WTC11 (cell line): ENCODE measurements at regions not wholly inside any gene's neighbourhood (a gene's known extent, or its start where the extent isn't known, plus 50 kb on each side); places are given as distances from the start of the nearest gene placed in this dataset.

Experiments
- ATAC-seq: fragments of 200-7000 bp; cut with Tn5 transposase; 2 replicates; pipeline ENCODE4 v1.10.0; 2021; ENCODE audit warnings: mild to moderate bottlenecking, moderate library complexity
- CTCF ChIA-PET: fragments of 300-600 bp; sonication (Branson Sonifier 250); formaldehyde crosslinking; loops from one replicate; lab custom pipeline; 2021; ENCODE audit warnings: antibody characterized with exemption; lab: Charles Lee
- POLR2A ChIA-PET: fragments of 350-600 bp; sonication (Branson Sonifier 250); formaldehyde crosslinking; loops from one replicate; lab custom pipeline; 2021; ENCODE audit warnings: antibody characterized with exemption; lab: Charles Lee
- DNase-seq: peaks from one replicate; pipeline ENCODE4 v3.0.0; 2021; ENCODE audit warnings: low spot score
- H3K27ac Mint-ChIP-seq: 2 replicates; pipeline ENCODE4 v1.8.0; 2021; ENCODE audit warnings: mixed read lengths
- H3K27me3 Mint-ChIP-seq: 2 replicates; pipeline ENCODE4 v1.8.0; 2021; ENCODE audit warnings: low read depth, mild to moderate bottlenecking, moderate library complexity, mixed read lengths
- H3K36me3 Mint-ChIP-seq: 2 replicates; pipeline ENCODE4 v1.8.0; 2021; ENCODE audit warnings: mixed read lengths
- H3K4me1 Mint-ChIP-seq: 2 replicates; pipeline ENCODE4 v1.8.0; 2022; ENCODE audit warnings: mixed read lengths
- H3K4me3 Mint-ChIP-seq: 2 replicates; pipeline ENCODE4 v1.8.0; 2021; ENCODE audit warnings: mild to moderate bottlenecking, moderate library complexity, mixed read lengths
- H3K9me3 Mint-ChIP-seq: 2 replicates; pipeline ENCODE4 v1.8.0; 2021; ENCODE audit warnings: mixed read lengths
- ATF1 ChIP-seq: sonication (generic); formaldehyde crosslinking; IDR thresholded peaks from 2 replicates; pipeline ENCODE4 v1.8.1; 2023; ENCODE audit warnings: mild to moderate bottlenecking, moderate library complexity, missing genetic modification reagents
- CREM ChIP-seq: sonication (generic); formaldehyde crosslinking; IDR thresholded peaks from 2 replicates; pipeline ENCODE4 v1.8.1; 2022; ENCODE audit warnings: mild to moderate bottlenecking, missing genetic modification reagents, moderate library complexity
- ELF4 ChIP-seq: sonication (generic); formaldehyde crosslinking; IDR thresholded peaks from 2 replicates; pipeline ENCODE4 v1.8.1; 2022; ENCODE audit warnings: low read depth, mild to moderate bottlenecking, moderate library complexity, missing genetic modification reagents
- EMX1 ChIP-seq: fragments of 250-450 bp; sonication (Bioruptor Pico); IDR thresholded peaks from 2 replicates; pipeline ENCODE4 v1.8.0; 2021; ENCODE audit warnings: mild to moderate bottlenecking
- HMGA2 ChIP-seq: fragments of 250-450 bp; sonication (Bioruptor Pico); IDR thresholded peaks from 2 replicates; pipeline ENCODE4 v1.4.0; 2021; ENCODE audit warnings: mild to moderate bottlenecking, moderate library complexity
- JUN ChIP-seq: sonication (generic); formaldehyde crosslinking; IDR thresholded peaks from 2 replicates; pipeline ENCODE4 v1.8.0; 2023; ENCODE audit warnings: mild to moderate bottlenecking, missing genetic modification reagents
- KAT7 ChIP-seq: sonication (generic); formaldehyde crosslinking; IDR thresholded peaks from 2 replicates; pipeline ENCODE4 v1.8.1; 2023; ENCODE audit warnings: missing genetic modification reagents, mild to moderate bottlenecking, borderline replicate concordance
- MYBL2 ChIP-seq: sonication (generic); formaldehyde crosslinking; IDR thresholded peaks from 2 replicates; pipeline ENCODE4 v1.8.1; 2023; ENCODE audit warnings: mild to moderate bottlenecking, moderate library complexity, missing genetic modification reagents
- NFATC4 ChIP-seq: fragments of 250-450 bp; sonication (Bioruptor Pico); IDR thresholded peaks from 2 replicates; pipeline ENCODE4 v1.9.0; 2021; ENCODE audit warnings: mild to moderate bottlenecking
- NR1H2 ChIP-seq: sonication (generic); formaldehyde crosslinking; IDR thresholded peaks from 2 replicates; pipeline ENCODE4 v1.9.0; 2021; ENCODE audit warnings: mild to moderate bottlenecking, moderate library complexity, missing genetic modification reagents
- SMAD4 ChIP-seq: sonication (generic); formaldehyde crosslinking; IDR thresholded peaks from 2 replicates; pipeline ENCODE4 v1.8.0; 2022; ENCODE audit warnings: mild to moderate bottlenecking, missing genetic modification reagents
- TP53 ChIP-seq: sonication (generic); formaldehyde crosslinking; IDR thresholded peaks from 2 replicates; pipeline ENCODE4 v1.8.1; 2023; ENCODE audit warnings: mild to moderate bottlenecking, missing genetic modification reagents
- ZNF121 ChIP-seq: sonication (generic); formaldehyde crosslinking; IDR thresholded peaks from 2 replicates; pipeline ENCODE4 v1.8.0; 2023; ENCODE audit warnings: missing genetic modification reagents
- ZNF138 ChIP-seq: sonication (generic); formaldehyde crosslinking; conservative IDR thresholded peaks from 2 replicates; pipeline ENCODE4 v1.8.1; 2022; ENCODE audit warnings: mild to moderate bottlenecking, moderate library complexity, missing genetic modification reagents
- ZNF232 ChIP-seq: sonication (generic); formaldehyde crosslinking; IDR thresholded peaks from 2 replicates; pipeline ENCODE4 v1.8.0; 2022; ENCODE audit warnings: mild to moderate bottlenecking, missing genetic modification reagents
- ZNF416 ChIP-seq: fragments of 250-450 bp; sonication (Bioruptor Pico); IDR thresholded peaks from 2 replicates; pipeline ENCODE4 v1.9.0; 2021; ENCODE audit warnings: mild to moderate bottlenecking, inconsistent platforms
- ZNF423 ChIP-seq: fragments of 250-450 bp; sonication (Bioruptor Pico); IDR thresholded peaks from 2 replicates; pipeline ENCODE4 v2.1.2; 2022; ENCODE audit warnings: mild to moderate bottlenecking, moderate library complexity
- ZNF671 ChIP-seq: fragments of 250-450 bp; sonication (Bioruptor Pico); IDR thresholded peaks from 2 replicates; pipeline ENCODE4 v1.8.0; 2021; ENCODE audit warnings: mild to moderate bottlenecking
- TF ChIP-seq, protein P1 (sequence below): sonication (generic); formaldehyde crosslinking; conservative IDR thresholded peaks from 2 replicates; pipeline ENCODE4 v1.8.1; 2023; ENCODE audit warnings: mild to moderate bottlenecking, low read depth, missing genetic modification reagents, moderate library complexity
- TF ChIP-seq, protein P2 (sequence below): sonication (generic); formaldehyde crosslinking; IDR thresholded peaks from 2 replicates; pipeline ENCODE4 v1.8.1; 2022; ENCODE audit warnings: mild to moderate bottlenecking, missing genetic modification reagents, moderate library complexity, borderline replicate concordance
- TF ChIP-seq, protein P3 (sequence below): sonication (generic); formaldehyde crosslinking; IDR thresholded peaks from 2 replicates; pipeline ENCODE4 v1.8.1; 2022; ENCODE audit warnings: missing genetic modification reagents, borderline replicate concordance
- TF ChIP-seq, protein P4 (sequence below): sonication (generic); formaldehyde crosslinking; IDR thresholded peaks from 2 replicates; pipeline ENCODE4 v1.8.1; 2022; ENCODE audit warnings: low read depth, mild to moderate bottlenecking, moderate library complexity, missing genetic modification reagents, borderline replicate concordance
- TF ChIP-seq, protein P5 (sequence below): fragments of 250-450 bp; sonication (Bioruptor Pico); IDR thresholded peaks from 2 replicates; pipeline ENCODE4 v1.9.0; 2021; ENCODE audit warnings: moderate library complexity, mild to moderate bottlenecking, inconsistent platforms, borderline replicate concordance
- TF ChIP-seq, protein P6 (sequence below): sonication (generic); formaldehyde crosslinking; IDR thresholded peaks from 2 replicates; pipeline ENCODE4 v1.8.0; 2022; ENCODE audit warnings: mild to moderate bottlenecking, missing genetic modification reagents
- TF ChIP-seq, protein P7 (sequence below): sonication (generic); formaldehyde crosslinking; IDR thresholded peaks from 2 replicates; pipeline ENCODE4 v1.8.1; 2022; ENCODE audit warnings: mild to moderate bottlenecking, moderate library complexity, missing genetic modification reagents
- TF ChIP-seq, protein P8 (sequence below): sonication (generic); formaldehyde crosslinking; IDR thresholded peaks from 2 replicates; pipeline ENCODE4 v1.8.1; 2023; ENCODE audit warnings: mild to moderate bottlenecking, missing genetic modification reagents, borderline replicate concordance

DNA sequence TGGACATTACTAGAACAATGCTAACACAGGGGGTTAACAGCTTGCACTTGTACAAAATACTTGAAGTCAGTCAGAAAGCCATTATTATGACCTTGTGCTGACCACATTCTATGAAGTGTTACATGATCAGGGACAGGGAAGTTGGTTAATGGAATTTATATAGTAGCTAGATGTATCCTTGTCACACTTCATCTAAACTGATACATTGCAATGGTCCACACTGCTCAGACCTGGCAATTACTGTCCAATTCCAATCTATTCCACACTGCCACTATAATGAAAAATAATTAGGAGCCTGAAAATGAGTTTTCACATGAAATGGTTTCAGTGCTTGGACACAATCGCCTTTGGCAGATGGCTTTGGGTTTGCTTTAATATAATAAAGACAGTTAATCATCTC is 850.8 kb downstream of the EPHA7 start:
- ChIA-PET POLR2A (no interaction called here), CTCF (no interaction called here)
- TF ChIP-seq, protein P1, sequence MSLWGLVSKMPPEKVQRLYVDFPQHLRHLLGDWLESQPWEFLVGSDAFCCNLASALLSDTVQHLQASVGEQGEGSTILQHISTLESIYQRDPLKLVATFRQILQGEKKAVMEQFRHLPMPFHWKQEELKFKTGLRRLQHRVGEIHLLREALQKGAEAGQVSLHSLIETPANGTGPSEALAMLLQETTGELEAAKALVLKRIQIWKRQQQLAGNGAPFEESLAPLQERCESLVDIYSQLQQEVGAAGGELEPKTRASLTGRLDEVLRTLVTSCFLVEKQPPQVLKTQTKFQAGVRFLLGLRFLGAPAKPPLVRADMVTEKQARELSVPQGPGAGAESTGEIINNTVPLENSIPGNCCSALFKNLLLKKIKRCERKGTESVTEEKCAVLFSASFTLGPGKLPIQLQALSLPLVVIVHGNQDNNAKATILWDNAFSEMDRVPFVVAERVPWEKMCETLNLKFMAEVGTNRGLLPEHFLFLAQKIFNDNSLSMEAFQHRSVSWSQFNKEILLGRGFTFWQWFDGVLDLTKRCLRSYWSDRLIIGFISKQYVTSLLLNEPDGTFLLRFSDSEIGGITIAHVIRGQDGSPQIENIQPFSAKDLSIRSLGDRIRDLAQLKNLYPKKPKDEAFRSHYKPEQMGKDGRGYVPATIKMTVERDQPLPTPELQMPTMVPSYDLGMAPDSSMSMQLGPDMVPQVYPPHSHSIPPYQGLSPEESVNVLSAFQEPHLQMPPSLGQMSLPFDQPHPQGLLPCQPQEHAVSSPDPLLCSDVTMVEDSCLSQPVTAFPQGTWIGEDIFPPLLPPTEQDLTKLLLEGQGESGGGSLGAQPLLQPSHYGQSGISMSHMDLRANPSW: no peak
- TF ChIP-seq ATF1 (CRISPR knock-in tag): no peak
- TF ChIP-seq, protein P2, sequence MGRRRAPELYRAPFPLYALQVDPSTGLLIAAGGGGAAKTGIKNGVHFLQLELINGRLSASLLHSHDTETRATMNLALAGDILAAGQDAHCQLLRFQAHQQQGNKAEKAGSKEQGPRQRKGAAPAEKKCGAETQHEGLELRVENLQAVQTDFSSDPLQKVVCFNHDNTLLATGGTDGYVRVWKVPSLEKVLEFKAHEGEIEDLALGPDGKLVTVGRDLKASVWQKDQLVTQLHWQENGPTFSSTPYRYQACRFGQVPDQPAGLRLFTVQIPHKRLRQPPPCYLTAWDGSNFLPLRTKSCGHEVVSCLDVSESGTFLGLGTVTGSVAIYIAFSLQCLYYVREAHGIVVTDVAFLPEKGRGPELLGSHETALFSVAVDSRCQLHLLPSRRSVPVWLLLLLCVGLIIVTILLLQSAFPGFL: no peak
- TF ChIP-seq, protein P3, sequence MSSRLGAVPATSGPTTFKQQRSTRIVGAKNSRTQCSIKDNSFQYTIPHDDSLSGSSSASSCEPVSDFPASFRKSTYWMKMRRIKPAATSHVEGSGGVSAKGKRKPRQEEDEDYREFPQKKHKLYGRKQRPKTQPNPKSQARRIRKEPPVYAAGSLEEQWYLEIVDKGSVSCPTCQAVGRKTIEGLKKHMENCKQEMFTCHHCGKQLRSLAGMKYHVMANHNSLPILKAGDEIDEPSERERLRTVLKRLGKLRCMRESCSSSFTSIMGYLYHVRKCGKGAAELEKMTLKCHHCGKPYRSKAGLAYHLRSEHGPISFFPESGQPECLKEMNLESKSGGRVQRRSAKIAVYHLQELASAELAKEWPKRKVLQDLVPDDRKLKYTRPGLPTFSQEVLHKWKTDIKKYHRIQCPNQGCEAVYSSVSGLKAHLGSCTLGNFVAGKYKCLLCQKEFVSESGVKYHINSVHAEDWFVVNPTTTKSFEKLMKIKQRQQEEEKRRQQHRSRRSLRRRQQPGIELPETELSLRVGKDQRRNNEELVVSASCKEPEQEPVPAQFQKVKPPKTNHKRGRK (CRISPR knock-in tag): no peak
- TF ChIP-seq, protein P4, sequence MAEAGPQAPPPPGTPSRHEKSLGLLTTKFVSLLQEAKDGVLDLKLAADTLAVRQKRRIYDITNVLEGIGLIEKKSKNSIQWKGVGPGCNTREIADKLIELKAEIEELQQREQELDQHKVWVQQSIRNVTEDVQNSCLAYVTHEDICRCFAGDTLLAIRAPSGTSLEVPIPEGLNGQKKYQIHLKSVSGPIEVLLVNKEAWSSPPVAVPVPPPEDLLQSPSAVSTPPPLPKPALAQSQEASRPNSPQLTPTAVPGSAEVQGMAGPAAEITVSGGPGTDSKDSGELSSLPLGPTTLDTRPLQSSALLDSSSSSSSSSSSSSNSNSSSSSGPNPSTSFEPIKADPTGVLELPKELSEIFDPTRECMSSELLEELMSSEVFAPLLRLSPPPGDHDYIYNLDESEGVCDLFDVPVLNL: no peak
- TF ChIP-seq ELF4 (CRISPR knock-in tag): no peak
- no peak for TF ChIP-seq NR1H2 (CRISPR knock-in tag)
- TF ChIP-seq ZNF416: no peak
- TF ChIP-seq, protein P5, sequence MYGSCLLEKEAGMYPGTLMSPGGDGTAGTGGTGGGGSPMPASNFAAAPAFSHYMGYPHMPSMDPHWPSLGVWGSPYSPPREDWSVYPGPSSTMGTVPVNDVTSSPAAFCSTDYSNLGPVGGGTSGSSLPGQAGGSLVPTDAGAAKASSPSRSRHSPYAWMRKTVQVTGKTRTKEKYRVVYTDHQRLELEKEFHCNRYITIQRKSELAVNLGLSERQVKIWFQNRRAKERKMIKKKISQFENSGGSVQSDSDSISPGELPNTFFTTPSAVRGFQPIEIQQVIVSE (CRISPR knock-in tag): no peak
- no peak for TF ChIP-seq MYBL2 (CRISPR knock-in tag)
- TF ChIP-seq KAT7 (CRISPR knock-in tag): no peak
- Mint-ChIP-seq H3K4me3 (no peak overlapping the region), H3K27ac (no peak overlapping the region), H3K4me1 (no peaks in the 10 kb centered on the region), H3K27me3 (no peaks in the 10 kb centered on the region), H3K36me3 (no peaks in the 10 kb centered on the region), H3K9me3 (no peaks in the 10 kb centered on the region)
- DNase-seq: no peak
- no peak for ATAC-seq

DNA sequence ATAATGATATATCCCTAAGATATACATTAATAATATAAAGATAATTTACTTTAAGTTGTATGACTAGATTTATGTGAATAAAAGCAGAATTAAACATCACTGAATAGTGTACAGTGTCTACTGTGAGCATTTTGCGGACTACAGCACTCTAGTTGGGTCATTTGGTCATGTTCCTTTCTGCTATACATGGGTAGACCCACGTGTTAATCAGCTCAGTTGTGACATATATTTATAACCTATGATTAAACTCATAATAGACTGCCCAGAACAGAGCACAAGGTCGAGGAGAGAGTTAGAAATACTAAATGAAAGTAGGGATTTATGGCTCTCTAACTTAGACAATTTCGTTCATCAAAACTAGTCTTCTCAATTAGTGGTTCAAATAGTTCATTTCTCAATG is 852.7 kb downstream of the EPHA7 start:
- Mint-ChIP-seq H3K27me3 (no peaks in the 10 kb centered on the region), H3K9me3 (no peaks in the 10 kb centered on the region), H3K4me3 (no peak overlapping the region), H3K36me3 (no peaks in the 10 kb centered on the region), H3K27ac (no peak overlapping the region), H3K4me1 (no peaks in the 10 kb centered on the region)
- CTCF ChIA-PET: no interaction called here
- DNase-seq (no peak), ATAC-seq (no peak)
- POLR2A ChIA-PET: no interaction called here
- TF ChIP-seq ZNF416 (no peak), NFATC4 (CRISPR knock-in tag) (no peak), SMAD4 (CRISPR knock-in tag) (no peak), NR1H2 (CRISPR knock-in tag) (no peak), ZNF671 (no peak), CREM (CRISPR knock-in tag) (no peak), ZNF121 (CRISPR knock-in tag) (no peak), ATF1 (CRISPR knock-in tag) (no peak), EMX1 (no peak), JUN (CRISPR knock-in tag) (no peak), TP53 (CRISPR knock-in tag) (no peak), ZNF232 (CRISPR knock-in tag) (no peak), ZNF138 (CRISPR knock-in tag) (no peak), ZNF423 (CRISPR knock-in tag) (no peak), HMGA2 (CRISPR knock-in tag) (no peak)
- TF ChIP-seq, protein P6, sequence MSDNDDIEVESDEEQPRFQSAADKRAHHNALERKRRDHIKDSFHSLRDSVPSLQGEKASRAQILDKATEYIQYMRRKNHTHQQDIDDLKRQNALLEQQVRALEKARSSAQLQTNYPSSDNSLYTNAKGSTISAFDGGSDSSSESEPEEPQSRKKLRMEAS (CRISPR knock-in tag): no peak
- TF ChIP-seq, protein P7, sequence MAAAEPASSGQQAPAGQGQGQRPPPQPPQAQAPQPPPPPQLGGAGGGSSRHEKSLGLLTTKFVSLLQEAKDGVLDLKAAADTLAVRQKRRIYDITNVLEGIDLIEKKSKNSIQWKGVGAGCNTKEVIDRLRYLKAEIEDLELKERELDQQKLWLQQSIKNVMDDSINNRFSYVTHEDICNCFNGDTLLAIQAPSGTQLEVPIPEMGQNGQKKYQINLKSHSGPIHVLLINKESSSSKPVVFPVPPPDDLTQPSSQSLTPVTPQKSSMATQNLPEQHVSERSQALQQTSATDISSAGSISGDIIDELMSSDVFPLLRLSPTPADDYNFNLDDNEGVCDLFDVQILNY (CRISPR knock-in tag): no peak
- TF ChIP-seq, protein P8, sequence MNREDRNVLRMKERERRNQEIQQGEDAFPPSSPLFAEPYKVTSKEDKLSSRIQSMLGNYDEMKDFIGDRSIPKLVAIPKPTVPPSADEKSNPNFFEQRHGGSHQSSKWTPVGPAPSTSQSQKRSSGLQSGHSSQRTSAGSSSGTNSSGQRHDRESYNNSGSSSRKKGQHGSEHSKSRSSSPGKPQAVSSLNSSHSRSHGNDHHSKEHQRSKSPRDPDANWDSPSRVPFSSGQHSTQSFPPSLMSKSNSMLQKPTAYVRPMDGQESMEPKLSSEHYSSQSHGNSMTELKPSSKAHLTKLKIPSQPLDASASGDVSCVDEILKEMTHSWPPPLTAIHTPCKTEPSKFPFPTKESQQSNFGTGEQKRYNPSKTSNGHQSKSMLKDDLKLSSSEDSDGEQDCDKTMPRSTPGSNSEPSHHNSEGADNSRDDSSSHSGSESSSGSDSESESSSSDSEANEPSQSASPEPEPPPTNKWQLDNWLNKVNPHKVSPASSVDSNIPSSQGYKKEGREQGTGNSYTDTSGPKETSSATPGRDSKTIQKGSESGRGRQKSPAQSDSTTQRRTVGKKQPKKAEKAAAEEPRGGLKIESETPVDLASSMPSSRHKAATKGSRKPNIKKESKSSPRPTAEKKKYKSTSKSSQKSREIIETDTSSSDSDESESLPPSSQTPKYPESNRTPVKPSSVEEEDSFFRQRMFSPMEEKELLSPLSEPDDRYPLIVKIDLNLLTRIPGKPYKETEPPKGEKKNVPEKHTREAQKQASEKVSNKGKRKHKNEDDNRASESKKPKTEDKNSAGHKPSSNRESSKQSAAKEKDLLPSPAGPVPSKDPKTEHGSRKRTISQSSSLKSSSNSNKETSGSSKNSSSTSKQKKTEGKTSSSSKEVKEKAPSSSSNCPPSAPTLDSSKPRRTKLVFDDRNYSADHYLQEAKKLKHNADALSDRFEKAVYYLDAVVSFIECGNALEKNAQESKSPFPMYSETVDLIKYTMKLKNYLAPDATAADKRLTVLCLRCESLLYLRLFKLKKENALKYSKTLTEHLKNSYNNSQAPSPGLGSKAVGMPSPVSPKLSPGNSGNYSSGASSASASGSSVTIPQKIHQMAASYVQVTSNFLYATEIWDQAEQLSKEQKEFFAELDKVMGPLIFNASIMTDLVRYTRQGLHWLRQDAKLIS (CRISPR knock-in tag): no peak
